GM21825 (cell line): ENCODE measurements at regions not wholly inside any gene's neighbourhood (a gene's known extent, or its start where the extent isn't known, plus 50 kb on each side); places are given as distances from the start of the nearest gene placed in this dataset.
"Not testable (repeated sequence)": the region's sequence is repeated elsewhere in the genome, so short reads cannot be mapped to it uniquely, and the experiment has no call there.

Experiments used
- ATAC-seq: cut with Tn5 transposase; IDR thresholded peaks from one replicate; pipeline ENCODE4 v1.9.1; 2021; ENCODE audit warnings: mild to moderate bottlenecking, moderate library complexity; ENCODE audit not compliant: unreplicated experiment

DNA sequence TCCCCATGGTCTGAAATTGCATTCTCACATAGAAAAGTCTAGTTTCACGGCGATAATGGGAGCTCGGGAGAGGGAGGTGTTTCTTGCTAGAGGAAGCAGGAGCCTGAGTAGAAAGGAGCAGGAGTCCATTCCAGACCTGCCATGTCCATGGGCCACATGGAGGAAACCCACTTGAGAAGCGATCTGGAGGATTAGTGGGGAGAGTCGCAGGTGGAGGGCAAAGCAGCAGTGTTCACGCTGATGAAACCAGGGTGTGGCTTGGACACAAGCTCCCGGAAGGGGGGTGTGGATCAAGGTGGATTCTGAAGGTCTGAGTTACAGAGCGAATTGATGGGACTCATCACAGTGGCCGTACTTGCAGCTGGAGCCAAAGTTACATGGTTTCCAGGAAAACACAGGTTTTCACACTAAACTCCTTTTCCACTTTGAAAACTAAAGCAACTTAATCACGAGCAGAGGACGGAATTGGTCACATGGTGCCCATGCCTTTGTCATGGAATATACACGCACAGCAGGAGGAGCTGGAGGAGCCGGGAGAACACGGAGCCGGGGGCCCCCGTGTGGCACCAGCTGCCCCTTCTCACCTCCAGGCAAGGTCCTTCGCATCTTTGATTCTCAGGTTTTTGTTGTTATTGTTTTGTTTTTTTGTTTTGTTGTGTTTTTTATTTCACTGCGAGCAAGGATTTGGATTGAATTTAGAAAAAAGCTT is 255.1 kb upstream of the MYT1L start:
- ATAC-seq = no peak

DNA sequence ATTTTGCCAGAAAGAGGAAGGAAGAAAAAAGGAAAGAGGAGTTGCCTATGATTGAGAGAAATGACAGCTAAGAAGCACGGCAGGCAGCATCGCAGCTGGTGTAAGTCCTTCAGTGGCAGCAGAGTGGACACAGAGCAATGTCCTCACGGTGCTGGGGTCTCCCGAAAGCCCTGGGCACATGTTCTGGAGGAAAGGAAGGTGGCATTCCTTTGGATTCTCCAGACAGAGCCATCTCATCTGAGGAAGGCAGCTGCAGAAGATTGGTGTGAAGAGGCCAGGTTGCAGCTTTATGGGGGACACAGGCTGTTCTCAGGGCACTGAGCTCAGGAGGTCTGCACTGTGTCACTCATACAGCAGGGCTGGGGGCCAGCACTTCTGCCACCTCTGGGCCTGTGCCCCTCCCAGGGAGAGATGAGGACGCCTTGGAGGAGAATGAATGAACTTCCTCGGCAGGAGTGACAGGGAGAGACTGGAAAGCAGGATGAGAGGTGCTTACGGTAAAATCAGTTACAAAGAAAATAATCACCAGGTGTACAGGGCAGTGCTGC is 252.0 kb upstream of the MYT1L start:
- ATAC-seq = no peak

DNA sequence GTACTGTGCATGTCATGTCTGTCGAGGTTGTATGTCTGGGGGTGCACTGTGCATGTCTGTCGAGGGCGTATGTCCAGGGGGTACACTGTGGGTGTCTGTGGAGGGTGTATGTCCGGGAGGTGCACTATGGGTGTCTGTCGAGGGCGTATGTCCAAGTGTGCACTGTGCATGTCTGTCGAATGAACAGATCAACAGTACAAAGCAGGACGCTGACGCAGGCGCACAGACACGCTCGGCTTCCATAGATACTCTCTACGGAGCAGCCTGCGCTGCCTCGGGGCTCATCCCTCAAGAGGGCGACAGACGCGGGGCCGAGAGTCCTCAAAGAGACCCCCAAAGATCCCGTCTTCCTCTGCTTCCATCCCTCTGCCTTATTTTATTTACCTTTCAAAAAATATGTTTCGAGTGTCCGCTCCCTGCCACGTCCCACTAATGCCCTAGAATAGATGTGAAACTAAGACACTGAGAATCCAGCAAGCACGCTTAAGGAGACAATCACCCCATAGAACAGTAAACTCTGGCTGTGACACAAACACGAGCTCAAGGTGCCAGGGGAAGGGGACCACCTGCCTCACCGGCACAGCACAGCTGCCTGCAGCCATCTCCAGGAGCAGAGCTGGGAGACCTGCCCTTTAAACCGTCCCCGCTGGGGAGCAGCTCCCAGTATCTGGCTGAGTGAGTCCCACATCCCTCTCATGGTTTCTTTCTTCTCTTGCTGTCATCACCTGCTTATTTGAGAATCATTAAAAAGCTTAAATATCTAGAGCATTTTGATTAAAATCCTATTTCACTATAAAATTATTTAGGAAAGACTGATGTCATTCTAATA is 250.5 kb upstream of the MYT1L start:
- no peak for ATAC-seq

DNA sequence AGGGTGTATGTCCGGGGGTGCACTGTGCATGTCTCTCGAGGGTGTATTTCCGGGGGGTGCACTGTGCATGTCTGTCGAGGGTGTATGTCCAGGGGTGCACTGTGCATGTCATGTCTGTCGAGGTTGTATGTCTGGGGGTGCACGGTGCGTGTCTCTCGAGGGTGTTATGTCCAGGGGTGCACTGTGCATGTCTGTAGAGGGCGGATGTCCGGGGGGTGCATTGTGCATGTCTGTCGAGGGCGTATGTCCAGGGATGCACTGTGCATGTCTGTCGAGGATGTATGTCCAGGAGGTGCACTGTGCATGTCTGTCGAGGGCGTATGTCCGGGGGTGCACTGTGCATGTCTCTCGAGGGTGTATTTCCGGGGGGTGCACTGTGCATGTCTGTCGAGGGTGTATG is 249.8 kb upstream of the MYT1L start:
- ATAC-seq = not testable (repeated sequence)

DNA sequence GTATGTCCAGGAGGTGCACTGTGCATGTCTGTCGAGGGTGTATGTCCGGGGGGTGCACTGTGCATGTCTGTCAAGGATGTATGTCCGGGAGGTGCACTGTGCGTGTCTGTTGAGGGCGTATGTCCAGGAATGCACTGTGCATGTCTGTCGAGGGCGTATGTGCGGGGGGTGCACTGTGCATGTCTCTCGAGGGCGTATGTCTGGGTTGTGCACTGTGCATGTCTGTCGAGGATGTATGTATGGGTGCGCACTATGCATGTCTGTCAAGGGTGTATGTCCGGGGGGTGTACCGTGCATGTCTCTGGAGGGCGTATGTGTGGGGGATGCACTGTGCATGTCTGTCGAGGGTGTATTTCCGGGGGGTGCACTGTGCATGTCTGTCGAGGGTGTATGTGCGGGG is 249.3 kb upstream of the MYT1L start:
- no peak for ATAC-seq

DNA sequence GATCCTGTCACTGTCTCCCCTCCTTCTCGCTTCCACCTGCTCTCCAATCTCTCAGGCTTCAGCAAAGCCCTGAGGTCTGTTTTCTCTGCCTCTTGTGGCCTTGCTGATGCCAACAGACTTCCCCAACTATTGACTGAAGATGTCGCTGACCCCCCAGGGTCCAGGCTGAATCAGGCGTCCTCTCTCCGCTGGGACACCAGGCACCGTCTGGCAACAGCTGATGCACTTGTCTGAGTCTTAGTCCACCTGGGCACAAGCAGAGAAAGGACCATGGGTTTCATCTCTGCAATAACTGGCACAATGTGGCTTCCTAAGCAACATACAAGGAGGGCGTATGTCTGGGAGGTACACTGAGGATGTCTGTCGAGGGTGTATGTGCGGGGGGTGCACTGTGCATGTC is 248.7 kb upstream of the MYT1L start:
- ATAC-seq = no peak

DNA sequence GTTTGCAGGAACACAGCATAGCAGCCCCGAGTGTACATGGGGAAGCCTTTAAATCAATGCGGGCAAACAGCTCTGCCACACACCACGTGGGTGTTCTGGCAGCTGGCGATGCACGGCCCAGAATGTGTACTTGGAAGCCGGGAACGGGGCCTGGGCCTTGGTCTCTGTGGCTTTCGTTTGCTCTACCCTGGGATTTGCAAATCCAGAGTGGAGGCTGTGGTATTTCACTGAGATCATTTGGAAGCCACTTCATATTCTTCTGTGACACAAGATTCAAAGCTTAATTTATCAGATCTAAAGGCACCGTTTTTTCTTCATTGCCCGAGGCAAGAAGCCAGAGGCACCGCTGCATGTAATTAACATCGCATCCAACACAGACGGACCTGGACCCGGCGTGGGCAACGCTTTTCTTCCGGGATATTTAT is 246.3 kb upstream of the MYT1L start:
- no peak for ATAC-seq

DNA sequence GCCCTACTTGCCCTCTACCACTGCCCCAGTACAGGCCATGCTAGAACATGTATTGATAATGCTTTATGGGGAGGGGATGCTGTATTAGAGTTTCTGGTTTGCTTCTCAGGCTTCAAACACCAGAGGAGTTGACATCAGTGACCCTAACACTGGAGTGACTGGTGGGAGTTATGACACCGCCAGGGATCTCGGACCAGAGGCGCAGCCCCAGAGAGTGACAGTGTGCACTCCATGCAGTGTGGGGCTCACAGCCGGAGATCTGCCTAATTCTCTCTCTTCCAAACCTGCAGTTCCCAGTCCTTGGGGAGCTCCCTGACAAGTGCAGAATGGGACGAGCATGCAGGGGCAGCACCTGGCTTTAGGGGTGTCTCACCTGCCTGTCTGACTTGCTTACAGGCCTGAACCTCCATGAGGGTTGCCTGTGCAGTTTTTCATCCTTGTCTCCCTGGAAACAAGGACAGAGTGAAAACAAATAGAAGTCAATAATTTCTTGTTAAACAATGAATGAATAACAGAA is 244.9 kb upstream of the MYT1L start:
- ATAC-seq = no peak

DNA sequence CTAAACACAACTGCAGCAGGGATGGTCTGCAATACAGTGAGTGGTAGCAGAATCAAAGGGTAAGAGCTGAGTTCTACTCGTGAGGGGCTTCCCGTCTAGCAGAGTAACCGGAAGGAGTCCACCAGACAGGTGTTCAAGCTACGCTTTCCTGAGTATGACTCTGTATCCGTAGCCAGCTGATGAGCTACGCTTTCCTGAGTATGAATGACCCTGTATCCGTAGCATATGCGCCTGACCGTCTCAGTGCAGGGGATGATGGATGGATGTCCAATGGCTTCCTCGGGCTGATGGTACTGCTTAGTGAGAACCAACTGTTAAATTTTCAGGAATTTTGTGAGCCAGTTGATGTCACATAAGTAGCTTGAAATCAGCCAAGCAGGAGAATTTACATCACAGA is 244.1 kb upstream of the MYT1L start:
- ATAC-seq = no peak

DNA sequence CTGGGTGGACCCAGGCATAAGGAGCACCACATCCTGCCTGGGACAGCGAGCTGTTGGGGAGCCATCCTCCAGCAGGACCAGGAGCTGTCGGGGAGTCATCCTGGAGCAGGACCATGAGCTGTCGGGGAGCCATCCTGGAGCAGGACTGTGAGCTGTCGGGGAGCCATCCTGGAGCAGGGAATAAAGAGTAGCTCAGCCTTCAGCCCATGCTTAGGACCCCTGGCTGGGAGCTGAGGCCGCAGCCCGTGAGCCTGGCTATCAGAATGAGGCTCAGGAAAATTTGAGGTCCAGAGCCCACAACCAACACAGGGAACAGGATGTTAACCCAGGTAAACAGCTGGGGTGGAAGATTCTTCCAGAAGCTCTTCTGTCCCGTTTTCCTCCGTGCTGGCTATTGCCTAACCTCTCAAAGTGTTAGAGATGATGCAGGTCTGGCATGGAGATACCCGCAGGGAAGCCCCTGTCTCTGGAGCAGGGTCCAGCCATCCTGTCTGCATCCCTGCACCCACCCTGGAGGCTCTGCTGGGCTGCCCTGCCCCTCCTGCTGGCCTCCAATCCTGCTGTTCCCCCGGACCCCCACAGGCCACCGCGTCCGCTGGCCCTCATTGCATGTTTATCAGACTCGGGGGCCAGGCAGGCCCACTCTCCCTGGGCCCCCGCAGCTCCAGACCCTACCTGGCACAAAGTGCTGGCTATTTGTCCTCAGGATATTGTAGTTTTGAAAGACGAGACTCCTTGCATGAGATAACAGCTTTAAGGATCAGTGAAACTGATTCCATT is 243.5 kb upstream of the MYT1L start:
- ATAC-seq = no peak

DNA sequence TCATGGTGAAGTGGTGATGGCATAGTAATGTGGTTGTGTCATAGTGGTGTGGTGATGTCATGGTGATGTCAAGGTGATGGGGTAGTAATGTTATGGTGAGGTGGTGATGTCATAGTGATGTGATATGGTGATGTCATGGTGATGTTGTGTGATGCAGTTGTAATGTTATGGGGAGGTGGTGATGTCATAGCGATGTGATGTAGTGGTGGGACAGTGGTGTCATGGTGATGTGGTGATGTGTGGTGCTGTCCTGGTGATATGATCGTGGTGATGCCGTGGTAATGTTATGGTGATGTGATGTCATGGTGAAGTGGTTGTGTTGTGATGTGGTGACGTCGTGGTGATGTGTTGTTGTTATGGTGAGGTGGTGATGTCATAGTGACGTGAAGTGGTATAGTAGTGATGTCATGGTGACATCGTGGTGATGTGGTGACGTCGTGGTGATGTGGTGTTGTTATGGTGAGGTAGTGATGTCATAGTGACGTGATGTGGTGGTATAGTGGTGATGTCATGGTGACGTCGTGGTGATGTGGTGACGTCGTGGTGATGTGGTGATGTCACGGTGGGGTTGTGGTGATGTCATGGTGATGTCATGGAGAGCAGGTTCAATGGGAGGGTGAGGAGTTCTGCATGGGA is 242.7 kb upstream of the MYT1L start:
- ATAC-seq = no peak

DNA sequence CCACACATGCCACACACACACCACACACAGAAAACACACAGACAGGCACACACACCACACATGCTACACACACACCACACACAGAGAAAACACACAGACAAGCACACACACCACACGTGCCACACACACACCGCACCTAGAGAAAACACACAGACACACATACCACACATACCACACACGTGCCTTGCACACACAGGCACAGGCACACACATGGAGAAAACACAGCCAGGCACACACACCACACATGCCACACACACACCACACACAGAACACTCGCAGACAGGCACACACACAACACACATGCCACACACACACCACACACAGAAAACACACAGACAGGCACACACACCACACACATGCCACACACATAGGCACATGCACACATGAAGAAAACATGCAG is 242.1 kb upstream of the MYT1L start:
- ATAC-seq = no peak

DNA sequence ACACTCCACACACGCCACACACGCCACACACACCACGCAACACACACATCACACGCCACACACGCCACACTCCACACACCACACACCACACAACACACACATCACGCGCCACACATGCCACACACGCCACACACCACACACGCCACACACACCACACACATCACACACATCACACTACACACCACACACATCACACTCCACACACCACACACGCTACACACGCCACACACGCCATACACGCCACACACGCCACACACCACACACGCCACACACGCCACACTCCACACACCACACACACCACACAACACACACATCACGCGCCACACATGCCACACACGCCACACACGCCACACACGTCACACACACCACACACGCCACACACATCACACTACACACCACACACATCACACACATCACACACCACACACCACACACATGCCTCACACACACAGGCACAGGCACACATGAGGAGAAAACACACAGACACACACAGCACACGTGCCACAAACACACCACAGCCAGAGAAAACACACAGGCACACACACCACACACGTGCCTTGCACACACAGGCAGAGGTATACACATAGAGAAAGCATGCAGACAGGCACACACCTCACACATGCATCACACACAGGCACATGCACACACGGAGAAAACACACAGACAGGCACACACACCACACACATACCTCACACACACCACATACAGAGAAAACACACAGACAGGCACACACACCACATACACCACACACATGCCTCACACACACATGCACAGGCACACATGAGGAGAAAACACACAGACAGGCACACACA is 241.5 kb upstream of the MYT1L start:
- no peak for ATAC-seq

DNA sequence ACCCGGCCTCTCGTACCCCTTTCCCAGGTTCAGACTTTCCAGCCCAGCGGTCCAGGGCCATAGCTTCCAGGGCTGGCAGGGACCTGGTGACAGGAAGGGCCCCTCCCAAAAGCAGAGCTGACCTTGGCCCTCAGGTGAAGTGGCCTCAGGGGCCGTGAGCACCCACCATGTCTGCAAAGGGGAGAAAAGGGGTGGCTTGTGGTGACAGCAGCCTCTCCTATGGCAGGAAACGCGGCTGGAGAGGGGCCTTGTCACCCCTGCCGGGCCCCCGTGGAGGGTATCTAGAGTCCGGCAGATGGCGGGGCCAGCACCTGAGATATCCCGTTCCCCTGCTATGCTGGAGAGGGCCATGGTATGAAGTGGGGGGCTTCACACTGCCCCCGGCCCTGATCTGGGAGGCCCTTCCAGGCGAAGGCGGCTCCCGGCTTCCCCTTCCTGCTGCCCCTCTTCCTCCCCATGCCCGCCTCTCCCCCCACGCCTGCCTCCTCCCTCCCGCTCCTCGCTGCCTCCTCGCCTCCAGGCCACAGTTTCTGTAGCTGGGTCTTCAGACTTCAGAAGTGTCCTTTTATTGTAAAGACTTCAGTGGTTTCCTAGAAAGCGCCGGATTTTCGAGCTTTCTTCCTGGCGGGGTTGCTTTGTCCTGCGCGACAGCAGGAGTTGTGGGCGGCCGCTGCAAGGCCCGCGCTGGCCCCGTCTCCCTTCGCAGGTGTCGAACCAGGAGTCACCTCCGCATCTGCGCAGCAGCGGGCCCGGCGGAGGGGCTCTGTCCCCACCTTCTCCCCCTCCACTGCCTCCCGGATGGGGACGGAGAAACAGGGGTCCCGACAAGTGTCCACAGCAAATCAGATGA is 240.5 kb upstream of the MYT1L start:
- ATAC-seq = no peak

DNA sequence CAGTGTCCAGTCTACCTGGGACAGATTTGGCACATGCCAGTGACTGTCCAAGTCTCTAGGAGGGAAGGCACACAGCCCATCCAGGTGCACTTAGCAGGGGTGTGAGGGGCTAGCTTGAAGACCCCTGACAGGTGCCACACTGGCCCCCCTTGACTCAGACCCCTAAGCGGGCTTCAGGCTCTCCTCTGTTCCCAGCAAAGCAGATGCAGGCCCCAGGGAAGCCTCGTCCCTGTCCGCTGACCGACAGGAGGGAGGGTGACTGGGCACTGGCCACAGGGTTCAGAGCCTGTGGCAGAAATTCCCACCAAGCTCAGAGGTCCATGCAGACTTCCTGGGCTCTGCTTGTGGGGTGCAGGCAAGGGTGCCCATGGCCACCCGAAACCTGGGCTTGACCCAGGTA is 239.8 kb upstream of the MYT1L start:
- ATAC-seq = no peak

DNA sequence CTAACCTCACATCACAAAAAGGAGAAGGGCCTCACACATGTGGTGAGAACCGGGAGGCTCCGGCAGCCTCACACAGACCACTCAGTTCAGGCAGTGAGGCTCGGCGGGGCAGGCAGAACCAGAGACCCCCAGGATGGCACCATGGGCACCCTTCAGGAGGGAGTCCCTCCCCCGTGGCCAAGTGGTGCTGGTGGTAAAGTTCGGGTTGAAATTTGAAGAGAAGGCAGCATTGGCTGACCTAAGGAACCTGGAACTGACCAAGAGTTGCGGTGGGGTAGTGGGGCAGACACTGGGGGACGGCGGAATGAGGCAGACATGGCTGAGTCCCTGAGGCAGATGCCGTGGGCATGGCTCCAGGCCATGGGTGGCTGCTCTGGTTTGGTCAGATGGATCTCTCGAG is 239.3 kb upstream of the MYT1L start:
- ATAC-seq = no peak

DNA sequence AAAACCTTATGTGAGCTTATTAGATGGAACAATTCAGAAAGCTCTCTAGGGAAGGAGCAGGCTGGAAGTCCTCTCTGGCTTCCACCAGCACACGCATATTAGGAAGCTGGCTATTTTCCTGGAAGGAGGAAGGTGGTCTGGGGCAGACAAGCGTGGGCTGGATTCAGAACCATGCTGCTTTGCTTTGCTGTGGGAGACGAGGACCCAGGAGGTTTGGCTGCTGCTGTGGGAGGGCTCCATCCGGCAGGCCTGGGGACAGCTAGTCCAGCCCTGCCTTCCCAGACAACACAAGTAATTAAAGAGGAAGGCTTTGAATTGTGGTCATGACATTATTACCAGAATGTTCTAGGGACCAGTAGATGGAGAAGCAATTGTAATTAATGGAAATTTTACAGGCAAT is 238.8 kb upstream of the MYT1L start:
- no peak for ATAC-seq

DNA sequence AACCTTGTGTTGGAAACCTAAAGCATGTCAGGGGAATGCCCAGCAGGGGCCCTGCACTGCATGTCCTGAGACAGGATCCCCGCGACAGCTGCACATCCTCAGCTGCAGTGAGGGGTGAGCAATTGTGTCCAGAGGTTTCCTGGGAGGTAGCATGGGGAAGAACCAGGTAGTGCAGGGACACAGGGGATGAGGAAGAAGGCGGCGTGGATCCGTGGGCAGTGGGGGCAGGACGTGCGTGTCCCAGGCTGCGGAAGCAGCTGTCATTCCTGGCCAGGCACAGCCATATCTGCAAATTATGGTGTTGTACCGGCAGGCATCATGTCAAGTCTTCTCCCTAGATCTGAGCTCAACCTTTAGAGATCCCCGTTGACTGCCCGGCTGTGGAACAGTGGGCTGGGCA is 238.2 kb upstream of the MYT1L start:
- no peak for ATAC-seq

DNA sequence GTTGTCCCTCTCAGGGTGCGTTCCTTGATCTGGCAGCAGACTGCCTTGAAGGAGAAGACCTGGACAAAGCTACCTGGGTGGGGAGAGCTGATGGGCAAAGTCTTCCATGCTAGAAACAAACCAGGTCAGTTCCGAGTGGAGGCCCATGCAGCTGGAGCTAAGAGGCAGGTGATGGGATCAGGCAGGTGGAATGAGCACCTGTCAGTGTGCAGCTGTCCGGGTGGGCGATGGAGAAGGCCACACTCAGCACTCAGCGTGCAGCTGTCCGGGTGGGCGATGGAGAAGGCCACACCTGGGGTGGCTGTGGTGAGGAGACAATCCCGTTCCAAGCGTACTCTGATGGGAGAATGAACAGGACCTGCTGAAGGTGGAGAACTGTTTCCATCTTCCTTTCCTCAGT is 237.3 kb upstream of the MYT1L start:
- ATAC-seq = no peak
